Immature natural killer cell (primary cell): ENCODE measurements at regions not wholly inside any gene's neighbourhood (a gene's known extent, or its start where the extent isn't known, plus 50 kb on each side); places are given as distances from the start of the nearest gene placed in this dataset.

Experiments used
- DNase-seq, 3 donors: peaks; one replicate each; pipeline ENCODE4 v3.0.0; 2022; ENCODE audit warnings: mixed read lengths in 1 of 3
- H3K27ac Mint-ChIP-seq, 6 donors: one replicate each; pipeline ENCODE4 v1.8.0; 2020; ENCODE audit warnings: mixed read lengths in 6 of 6, mild to moderate bottlenecking in 5 of 6, inconsistent platforms in 4 of 6, moderate library complexity in 3 of 6
- H3K27me3 Mint-ChIP-seq, 3 donors: one replicate each; pipeline ENCODE4 v1.8.0; 2020 to 2021; ENCODE audit warnings: low read depth in 3 of 3, mild to moderate bottlenecking in 3 of 3, mixed read lengths in 3 of 3, moderate library complexity in 3 of 3, inconsistent platforms in 1 of 3
- H3K36me3 Mint-ChIP-seq, 3 donors: one replicate each; pipeline ENCODE4 v1.8.0; 2020; ENCODE audit warnings: mixed read lengths in 3 of 3, inconsistent platforms in 2 of 3, mild to moderate bottlenecking in 2 of 3
- H3K4me1 Mint-ChIP-seq, 2 donors: one replicate each; pipeline ENCODE4 v1.8.0; 2020; ENCODE audit warnings: inconsistent platforms in 2 of 2, mild to moderate bottlenecking in 2 of 2, mixed read lengths in 2 of 2, moderate library complexity in 1 of 2
- H3K4me3 Mint-ChIP-seq, 5 donors: one replicate each; pipeline ENCODE4 v1.8.0; 2020; ENCODE audit warnings: mild to moderate bottlenecking in 5 of 5, mixed read lengths in 5 of 5, inconsistent platforms in 3 of 5, moderate library complexity in 3 of 5
- H3K9me3 Mint-ChIP-seq, 6 donors: one replicate each; pipeline ENCODE4 v1.8.0; 2020; ENCODE audit warnings: mild to moderate bottlenecking in 6 of 6, mixed read lengths in 6 of 6, inconsistent platforms in 4 of 6, moderate library complexity in 3 of 6

- H3K9me3 Mint-ChIP-seq = peaks cover 0 to 11% (median 5%) of the 10 kb centered on the region in 6 donors
- no peak overlapping the region for H3K27ac Mint-ChIP-seq
- H3K36me3 Mint-ChIP-seq = no peaks in the 10 kb centered on the region
- DNase-seq = no peak
- H3K4me3 Mint-ChIP-seq = no peak overlapping the region
- H3K4me1 Mint-ChIP-seq = no peaks in the 10 kb centered on the region
- H3K27me3 Mint-ChIP-seq = peaks cover 0 to 2% (median 0%) of the 10 kb centered on the region in 3 donors
These were observed 436.7 kb downstream of the IPMK start for GRCh38 chr10:57830877-57831560.

- no peak overlapping the region for H3K27ac Mint-ChIP-seq
- H3K4me3 Mint-ChIP-seq = no peak overlapping the region
- DNase-seq = no peak
- H3K27me3 Mint-ChIP-seq = no peaks in the 10 kb centered on the region
- no peaks in the 10 kb centered on the region for H3K4me1 Mint-ChIP-seq
- no peaks in the 10 kb centered on the region for H3K36me3 Mint-ChIP-seq
- peaks cover 0 to 14% (median 2%) of the 10 kb centered on the region in 6 donors for H3K9me3 Mint-ChIP-seq
These were observed 442.7 kb downstream of the IPMK start for GRCh38 chr10:57825015-57825414.

GRCh38 chr10:57823398-57823797 is 444.3 kb downstream of the IPMK start:
- Mint-ChIP-seq H3K9me3 (peaks cover 0 to 14% (median 3%) of the 10 kb centered on the region in 6 donors), H3K36me3 (no peaks in the 10 kb centered on the region), H3K27me3 (peaks cover 0 to 2% (median 0%) of the 10 kb centered on the region in 3 donors), H3K27ac (no peak overlapping the region), H3K4me1 (no peaks in the 10 kb centered on the region), H3K4me3 (no peak overlapping the region)
- no peak for DNase-seq

- Mint-ChIP-seq H3K27me3 (peaks cover 0 to 2% (median 0%) of the 10 kb centered on the region in 3 donors), H3K4me3 (no peak overlapping the region)
These were observed 444.7 kb downstream of the IPMK start for GRCh38 chr10:57822965-57823364.

GRCh38 chr10:57818522-57818921 is 449.2 kb downstream of the IPMK start:
- no peak overlapping the region for H3K27ac Mint-ChIP-seq
- no peaks in the 10 kb centered on the region for H3K4me1 Mint-ChIP-seq
- H3K27me3 Mint-ChIP-seq = peaks cover 0 to 2% (median 1%) of the 10 kb centered on the region in 3 donors

More at GRCh38 chr10:57822965-57823364, 444.7 kb downstream of the IPMK start:
- Mint-ChIP-seq H3K27ac (no peak overlapping the region), H3K4me1 (no peaks in the 10 kb centered on the region), H3K36me3 (no peaks in the 10 kb centered on the region), H3K9me3 (peaks cover 0 to 14% (median 3%) of the 10 kb centered on the region in 6 donors)
- DNase-seq = no peak

GRCh38 chr10:57817741-57818140 is 450.0 kb downstream of the IPMK start:
- Mint-ChIP-seq H3K4me3 (no peak overlapping the region), H3K36me3 (no peaks in the 10 kb centered on the region), H3K4me1 (no peaks in the 10 kb centered on the region), H3K27me3 (peaks cover 0 to 2% (median 1%) of the 10 kb centered on the region in 3 donors), H3K9me3 (peaks cover 0 to 17% (median 6%) of the 10 kb centered on the region in 6 donors), H3K27ac (no peak overlapping the region)
- no peak for DNase-seq

More at GRCh38 chr10:57818522-57818921, 449.2 kb downstream of the IPMK start:
- Mint-ChIP-seq H3K4me3 (no peak overlapping the region), H3K9me3 (peaks cover 0 to 14% (median 6%) of the 10 kb centered on the region in 6 donors), H3K36me3 (no peaks in the 10 kb centered on the region)
- DNase-seq = no peak

- DNase-seq = no peak
- Mint-ChIP-seq H3K36me3 (no peaks in the 10 kb centered on the region), H3K4me1 (no peaks in the 10 kb centered on the region), H3K27ac (no peak overlapping the region), H3K4me3 (no peak overlapping the region), H3K27me3 (peaks cover 0 to 2% (median 1%) of the 10 kb centered on the region in 3 donors), H3K9me3 (peaks cover 0 to 18% (median 9%) of the 10 kb centered on the region in 6 donors)
These were observed 451.7 kb downstream of the IPMK start for GRCh38 chr10:57815949-57816348.

GRCh38 chr10:57809961-57810360 is 457.7 kb downstream of the IPMK start:
- Mint-ChIP-seq H3K36me3 (no peaks in the 10 kb centered on the region), H3K4me3 (no peak overlapping the region), H3K27me3 (peaks cover 0 to under 1% (median 0%) of the 10 kb centered on the region in 3 donors), H3K4me1 (no peaks in the 10 kb centered on the region), H3K27ac (no peak overlapping the region), H3K9me3 (peaks cover 5 to 36% (median 15%) of the 10 kb centered on the region in 6 donors)
- no peak for DNase-seq

GRCh38 chr10:57807906-57808305 is 459.8 kb downstream of the IPMK start:
- H3K36me3 Mint-ChIP-seq = no peaks in the 10 kb centered on the region
- DNase-seq = no peak
- H3K4me1 Mint-ChIP-seq = no peaks in the 10 kb centered on the region
- H3K4me3 Mint-ChIP-seq = no peak overlapping the region
- peaks cover 7 to 47% (median 15%) of the 10 kb centered on the region in 6 donors for H3K9me3 Mint-ChIP-seq
- H3K27me3 Mint-ChIP-seq = no peaks in the 10 kb centered on the region
- no peak overlapping the region for H3K27ac Mint-ChIP-seq

GRCh38 chr10:57806675-57807074 is 461.0 kb downstream of the IPMK start:
- Mint-ChIP-seq H3K36me3 (no peaks in the 10 kb centered on the region), H3K27me3 (no peaks in the 10 kb centered on the region), H3K27ac (no peak overlapping the region), H3K9me3 (peaks cover 7 to 45% (median 13%) of the 10 kb centered on the region in 6 donors), H3K4me1 (no peaks in the 10 kb centered on the region), H3K4me3 (no peak overlapping the region)
- no peak for DNase-seq

GRCh38 chr10:57799625-57800024 is 468.1 kb downstream of the IPMK start:
- Mint-ChIP-seq H3K27ac (no peak overlapping the region), H3K36me3 (no peaks in the 10 kb centered on the region), H3K4me1 (no peaks in the 10 kb centered on the region), H3K27me3 (peaks cover 0 to 2% (median 0%) of the 10 kb centered on the region in 3 donors), H3K4me3 (no peak overlapping the region), H3K9me3 (peaks cover 3 to 27% (median 6%) of the 10 kb centered on the region in 6 donors)
- DNase-seq = no peak

GRCh38 chr10:57798830-57799229 is 468.9 kb downstream of the IPMK start:
- Mint-ChIP-seq H3K27ac (no peak overlapping the region), H3K36me3 (no peaks in the 10 kb centered on the region), H3K9me3 (peaks cover 3 to 23% (median 6%) of the 10 kb centered on the region in 6 donors), H3K27me3 (peaks cover 0 to 2% (median 0%) of the 10 kb centered on the region in 3 donors), H3K4me1 (no peaks in the 10 kb centered on the region), H3K4me3 (no peak overlapping the region)
- DNase-seq = no peak

- no peak for DNase-seq
- H3K9me3 Mint-ChIP-seq = peaks cover 3 to 34% (median 14%) of the 10 kb centered on the region in 6 donors
- no peak overlapping the region for H3K4me3 Mint-ChIP-seq
- H3K4me1 Mint-ChIP-seq = no peaks in the 10 kb centered on the region
- H3K27me3 Mint-ChIP-seq = peaks cover 0 to 3% (median 0%) of the 10 kb centered on the region in 3 donors
- no peaks in the 10 kb centered on the region for H3K36me3 Mint-ChIP-seq
- H3K27ac Mint-ChIP-seq = no peak overlapping the region
These were observed 476.1 kb downstream of the IPMK start for GRCh38 chr10:57791546-57791945.

- Mint-ChIP-seq H3K9me3 (peaks cover 3 to 34% (median 12%) of the 10 kb centered on the region in 6 donors), H3K27me3 (peaks cover 0 to 3% (median 0%) of the 10 kb centered on the region in 3 donors), H3K4me1 (no peaks in the 10 kb centered on the region), H3K4me3 (no peak overlapping the region), H3K27ac (no peak overlapping the region), H3K36me3 (no peaks in the 10 kb centered on the region)
- no peak for DNase-seq
These were observed 477.0 kb downstream of the IPMK start for GRCh38 chr10:57790703-57791102.
